ENCODE measurements at regions not wholly inside any gene's neighbourhood (a gene's known extent, or its start where the extent isn't known, plus 50 kb on each side); places are given as distances from the start of the nearest gene placed in this dataset.
"Not testable (repeated sequence)": the region's sequence is repeated elsewhere in the genome, so short reads cannot be mapped to it uniquely, and the experiment has no call there.

DNA sequence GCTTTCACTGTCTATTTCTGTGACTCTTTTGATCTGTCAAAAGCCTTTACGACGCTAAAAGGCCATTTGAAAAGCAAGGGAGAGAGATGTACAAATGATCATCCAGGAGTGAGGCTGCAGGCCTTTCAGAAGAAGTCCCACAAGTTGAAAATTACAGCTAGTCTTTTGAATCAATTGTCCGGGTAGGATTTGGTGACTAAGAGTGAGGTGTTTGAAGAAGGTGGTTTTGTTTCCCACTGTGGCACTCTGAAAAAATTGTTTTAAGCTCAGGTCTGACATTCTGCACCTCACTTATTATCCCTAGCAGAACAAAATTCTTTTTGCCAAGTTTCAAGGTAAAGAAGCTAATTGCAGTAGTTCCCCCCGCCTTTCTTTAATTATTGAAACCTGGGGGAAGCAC lies 50.8 kb upstream of the TMEM108 start:
- Histone ChIP-seq H3K36me3 (ENCODE audit: control insufficient read depth, insufficient read depth, low read length) (no peaks in the 10 kb centered on the region), H3K27me3 (ENCODE audit: control insufficient read depth, insufficient read depth, low read length) (peaks cover 1% of the 10 kb centered on the region), H3K4me3 (ENCODE audit: low read depth, low read length) (no peak overlapping the region)
- DNase-seq (ENCODE audit: low read depth), result peak; percentile 8
- TF ChIP-seq, protein P1, sequence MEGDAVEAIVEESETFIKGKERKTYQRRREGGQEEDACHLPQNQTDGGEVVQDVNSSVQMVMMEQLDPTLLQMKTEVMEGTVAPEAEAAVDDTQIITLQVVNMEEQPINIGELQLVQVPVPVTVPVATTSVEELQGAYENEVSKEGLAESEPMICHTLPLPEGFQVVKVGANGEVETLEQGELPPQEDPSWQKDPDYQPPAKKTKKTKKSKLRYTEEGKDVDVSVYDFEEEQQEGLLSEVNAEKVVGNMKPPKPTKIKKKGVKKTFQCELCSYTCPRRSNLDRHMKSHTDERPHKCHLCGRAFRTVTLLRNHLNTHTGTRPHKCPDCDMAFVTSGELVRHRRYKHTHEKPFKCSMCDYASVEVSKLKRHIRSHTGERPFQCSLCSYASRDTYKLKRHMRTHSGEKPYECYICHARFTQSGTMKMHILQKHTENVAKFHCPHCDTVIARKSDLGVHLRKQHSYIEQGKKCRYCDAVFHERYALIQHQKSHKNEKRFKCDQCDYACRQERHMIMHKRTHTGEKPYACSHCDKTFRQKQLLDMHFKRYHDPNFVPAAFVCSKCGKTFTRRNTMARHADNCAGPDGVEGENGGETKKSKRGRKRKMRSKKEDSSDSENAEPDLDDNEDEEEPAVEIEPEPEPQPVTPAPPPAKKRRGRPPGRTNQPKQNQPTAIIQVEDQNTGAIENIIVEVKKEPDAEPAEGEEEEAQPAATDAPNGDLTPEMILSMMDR (IDR thresholded peaks at IDR 0.05; ENCODE audit: insufficient read depth, low read length, severe bottlenecking), result no peak
- FAIRE-seq, result no peak

DNA sequence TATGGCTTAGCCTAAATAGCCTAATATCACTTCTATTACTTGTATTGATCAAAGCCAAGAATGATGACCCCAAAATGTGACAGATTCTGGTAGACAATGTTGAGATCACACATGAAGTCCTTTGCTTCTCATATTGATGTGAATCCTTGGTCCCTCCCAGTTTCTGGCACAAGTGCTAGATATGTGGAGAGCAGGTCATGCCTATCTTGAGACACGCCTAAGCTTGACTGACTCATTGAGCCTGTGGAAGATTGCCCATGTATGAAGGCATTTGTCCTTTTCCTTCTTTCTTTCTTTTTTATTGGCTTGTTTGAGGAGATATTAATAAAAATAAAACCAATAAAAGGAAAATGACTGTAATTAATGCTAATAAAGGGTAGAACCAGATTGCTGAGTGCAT lies 54.0 kb upstream of the TMEM108 start:
- FAIRE-seq (no peak), DNase-seq (ENCODE audit: low read depth) (peak; percentile 15)
- TF ChIP-seq, protein P1 (IDR thresholded peaks at IDR 0.05; ENCODE audit: insufficient read depth, low read length, severe bottlenecking), result no peak
- H3K27me3 ChIP-seq (ENCODE audit: control insufficient read depth, insufficient read depth, low read length), result peaks cover 1% of the 10 kb centered on the region
- no peaks in the 10 kb centered on the region for H3K36me3 ChIP-seq (ENCODE audit: control insufficient read depth, insufficient read depth, low read length)
- no peak overlapping the region for H3K4me3 ChIP-seq (ENCODE audit: low read depth, low read length)

- FAIRE-seq, result no peak
- Histone ChIP-seq H3K36me3 (ENCODE audit: control insufficient read depth, insufficient read depth, low read length) (no peaks in the 10 kb centered on the region), H3K27me3 (ENCODE audit: control insufficient read depth, insufficient read depth, low read length) (peaks cover 1% of the 10 kb centered on the region), H3K4me3 (ENCODE audit: low read depth, low read length) (no peak overlapping the region)
- DNase-seq (ENCODE audit: low read depth), result no peak
- TF ChIP-seq, protein P1 (IDR thresholded peaks at IDR 0.05; ENCODE audit: insufficient read depth, low read length, severe bottlenecking), result no peak
Measured at GRCh38 chr3:132983143-132983770, 54.9 kb upstream of the TMEM108 start.

DNA sequence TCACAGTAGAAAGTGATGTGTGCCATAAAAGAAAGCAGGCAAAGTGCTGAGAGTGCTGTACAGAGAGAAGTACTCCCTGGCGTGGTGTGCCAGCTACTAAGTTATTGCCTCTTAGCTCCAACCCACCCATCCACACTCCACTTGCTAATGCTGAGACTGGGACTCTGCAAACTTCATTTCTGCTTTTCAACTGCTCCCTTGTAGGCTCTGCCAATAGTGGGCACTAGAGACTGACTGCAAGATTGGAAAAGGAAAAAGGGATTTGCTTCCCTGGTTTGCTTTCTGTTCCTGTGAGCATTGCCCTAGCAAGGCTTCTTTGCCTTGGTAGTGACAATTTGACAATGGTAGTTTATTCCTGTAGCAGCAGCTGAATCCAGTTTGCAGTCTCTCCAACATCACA lies 56.5 kb upstream of the TMEM108 start:
- TF ChIP-seq, protein P1 (IDR thresholded peaks at IDR 0.05; ENCODE audit: insufficient read depth, low read length, severe bottlenecking), result no peak
- FAIRE-seq, result no peak

DNA sequence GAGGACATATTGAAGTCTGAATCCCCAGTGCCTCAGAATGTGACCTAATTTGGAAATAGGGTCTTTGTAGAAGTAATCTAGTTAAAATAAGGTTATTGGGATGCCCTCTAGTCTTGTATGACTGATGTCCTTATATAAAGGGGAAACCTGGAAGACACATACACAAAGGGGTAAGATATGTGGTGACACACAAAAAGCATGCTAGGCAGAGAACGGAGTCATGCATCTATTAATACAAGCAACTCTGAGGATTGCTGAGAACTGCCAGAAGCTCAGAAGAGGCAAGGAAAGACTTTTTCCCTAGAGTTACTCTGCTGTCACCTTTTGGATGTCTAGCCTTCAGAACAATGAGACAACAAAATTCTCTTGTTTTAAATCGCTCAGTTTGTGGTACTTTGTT lies 58.1 kb upstream of the TMEM108 start:
- no peaks in the 10 kb centered on the region for H3K36me3 ChIP-seq (ENCODE audit: control insufficient read depth, insufficient read depth, low read length)
- TF ChIP-seq, protein P1 (IDR thresholded peaks at IDR 0.05; ENCODE audit: insufficient read depth, low read length, severe bottlenecking), result no peak
- FAIRE-seq (no peak), DNase-seq (ENCODE audit: low read depth) (no peak)
- no peak overlapping the region for H3K4me3 ChIP-seq (ENCODE audit: low read depth, low read length)
- H3K27me3 ChIP-seq (ENCODE audit: control insufficient read depth, insufficient read depth, low read length), result peaks cover 1% of the 10 kb centered on the region

More for the DNA sequence above, 56.5 kb upstream of the TMEM108 start:
- no peak for DNase-seq (ENCODE audit: low read depth)
- no peaks in the 10 kb centered on the region for H3K36me3 ChIP-seq (ENCODE audit: control insufficient read depth, insufficient read depth, low read length)
- H3K27me3 ChIP-seq (ENCODE audit: control insufficient read depth, insufficient read depth, low read length), result peaks cover 1% of the 10 kb centered on the region
- H3K4me3 ChIP-seq (ENCODE audit: low read depth, low read length), result no peak overlapping the region

- no peaks in the 10 kb centered on the region for H3K36me3 ChIP-seq (ENCODE audit: control insufficient read depth, insufficient read depth, low read length)
- DNase-seq (ENCODE audit: low read depth), result no peak
- FAIRE-seq, result no peak
- H3K4me3 ChIP-seq (ENCODE audit: low read depth, low read length), result no peak overlapping the region
- peaks cover 1% of the 10 kb centered on the region for H3K27me3 ChIP-seq (ENCODE audit: control insufficient read depth, insufficient read depth, low read length)
- TF ChIP-seq, protein P1 (IDR thresholded peaks at IDR 0.05; ENCODE audit: insufficient read depth, low read length, severe bottlenecking), result no peak
Measured at GRCh38 chr3:132979606-132980005, 58.6 kb upstream of the TMEM108 start.

GRCh38 chr3:132978946-132979345 lies 59.2 kb upstream of the TMEM108 start:
- H3K36me3 ChIP-seq (ENCODE audit: control insufficient read depth, insufficient read depth, low read length); H3K4me3 ChIP-seq (ENCODE audit: low read depth, low read length); H3K27me3 ChIP-seq (ENCODE audit: control insufficient read depth, insufficient read depth, low read length); FAIRE-seq: not testable (repeated sequence)
- DNase-seq (ENCODE audit: low read depth), result peak; percentile 13

Measured in bronchial epithelial cell (primary cell).